ENCODE measurements at regions not wholly inside any gene's neighbourhood (a gene's known extent, or its start where the extent isn't known, plus 50 kb on each side); places are given as distances from the start of the nearest gene placed in this dataset.

DNA sequence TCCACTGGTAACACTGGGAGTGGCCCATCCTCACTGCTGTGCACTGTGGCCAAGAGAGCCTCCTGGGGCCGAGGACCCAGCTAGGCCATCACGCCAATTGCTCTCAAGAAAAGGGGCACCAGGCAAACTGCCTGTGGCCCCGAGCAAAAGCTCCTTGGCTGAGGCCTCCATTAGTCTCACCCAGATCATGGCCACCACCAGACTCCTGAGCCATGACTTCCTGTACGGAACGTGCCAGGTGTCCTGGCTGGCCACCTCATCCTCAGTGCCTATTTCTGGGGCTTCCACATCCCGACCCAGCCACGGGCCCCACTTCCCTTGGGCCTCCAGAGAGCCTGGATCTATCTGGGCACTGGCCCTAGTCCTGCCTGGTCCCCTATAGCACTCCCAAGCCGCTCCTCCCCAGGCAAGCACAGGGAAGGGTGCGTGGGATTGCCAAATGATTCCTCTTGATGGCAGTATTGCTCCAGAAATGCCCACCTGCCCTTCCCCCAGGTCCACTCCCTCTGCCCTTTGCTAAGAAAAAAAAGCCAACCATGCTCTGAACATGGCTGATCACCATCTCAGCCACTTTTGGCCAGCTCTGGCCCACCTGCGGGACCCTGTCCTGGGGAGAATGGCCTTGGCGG, 212.6 kb upstream of the AGTR2 start (continued):
- TF ChIP-seq, protein P1, sequence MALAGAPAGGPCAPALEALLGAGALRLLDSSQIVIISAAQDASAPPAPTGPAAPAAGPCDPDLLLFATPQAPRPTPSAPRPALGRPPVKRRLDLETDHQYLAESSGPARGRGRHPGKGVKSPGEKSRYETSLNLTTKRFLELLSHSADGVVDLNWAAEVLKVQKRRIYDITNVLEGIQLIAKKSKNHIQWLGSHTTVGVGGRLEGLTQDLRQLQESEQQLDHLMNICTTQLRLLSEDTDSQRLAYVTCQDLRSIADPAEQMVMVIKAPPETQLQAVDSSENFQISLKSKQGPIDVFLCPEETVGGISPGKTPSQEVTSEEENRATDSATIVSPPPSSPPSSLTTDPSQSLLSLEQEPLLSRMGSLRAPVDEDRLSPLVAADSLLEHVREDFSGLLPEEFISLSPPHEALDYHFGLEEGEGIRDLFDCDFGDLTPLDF (CRISPR knock-in tag; IDR thresholded peaks at IDR 0.05): no peak
- TF ChIP-seq SOX15 (CRISPR knock-in tag; IDR thresholded peaks at IDR 0.05) (no peak), ZNF396 (CRISPR knock-in tag; IDR thresholded peaks at IDR 0.05; ENCODE audit: borderline replicate concordance) (no peak)
- TF ChIP-seq, protein P2, sequence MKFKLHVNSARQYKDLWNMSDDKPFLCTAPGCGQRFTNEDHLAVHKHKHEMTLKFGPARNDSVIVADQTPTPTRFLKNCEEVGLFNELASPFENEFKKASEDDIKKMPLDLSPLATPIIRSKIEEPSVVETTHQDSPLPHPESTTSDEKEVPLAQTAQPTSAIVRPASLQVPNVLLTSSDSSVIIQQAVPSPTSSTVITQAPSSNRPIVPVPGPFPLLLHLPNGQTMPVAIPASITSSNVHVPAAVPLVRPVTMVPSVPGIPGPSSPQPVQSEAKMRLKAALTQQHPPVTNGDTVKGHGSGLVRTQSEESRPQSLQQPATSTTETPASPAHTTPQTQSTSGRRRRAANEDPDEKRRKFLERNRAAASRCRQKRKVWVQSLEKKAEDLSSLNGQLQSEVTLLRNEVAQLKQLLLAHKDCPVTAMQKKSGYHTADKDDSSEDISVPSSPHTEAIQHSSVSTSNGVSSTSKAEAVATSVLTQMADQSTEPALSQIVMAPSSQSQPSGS (CRISPR knock-in tag; IDR thresholded peaks at IDR 0.05; ENCODE audit: borderline replicate concordance, low read depth): no peak
- TF ChIP-seq, protein P3, sequence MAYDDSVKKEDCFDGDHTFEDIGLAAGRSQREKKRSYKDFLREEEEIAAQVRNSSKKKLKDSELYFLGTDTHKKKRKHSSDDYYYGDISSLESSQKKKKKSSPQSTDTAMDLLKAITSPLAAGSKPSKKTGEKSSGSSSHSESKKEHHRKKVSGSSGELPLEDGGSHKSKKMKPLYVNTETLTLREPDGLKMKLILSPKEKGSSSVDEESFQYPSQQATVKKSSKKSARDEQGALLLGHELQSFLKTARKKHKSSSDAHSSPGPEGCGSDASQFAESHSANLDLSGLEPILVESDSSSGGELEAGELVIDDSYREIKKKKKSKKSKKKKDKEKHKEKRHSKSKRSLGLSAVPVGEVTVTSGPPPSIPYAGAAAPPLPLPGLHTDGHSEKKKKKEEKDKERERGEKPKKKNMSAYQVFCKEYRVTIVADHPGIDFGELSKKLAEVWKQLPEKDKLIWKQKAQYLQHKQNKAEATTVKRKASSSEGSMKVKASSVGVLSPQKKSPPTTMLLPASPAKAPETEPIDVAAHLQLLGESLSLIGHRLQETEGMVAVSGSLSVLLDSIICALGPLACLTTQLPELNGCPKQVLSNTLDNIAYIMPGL (CRISPR knock-in tag; IDR thresholded peaks at IDR 0.05): no peak
- TF ChIP-seq, protein P4, sequence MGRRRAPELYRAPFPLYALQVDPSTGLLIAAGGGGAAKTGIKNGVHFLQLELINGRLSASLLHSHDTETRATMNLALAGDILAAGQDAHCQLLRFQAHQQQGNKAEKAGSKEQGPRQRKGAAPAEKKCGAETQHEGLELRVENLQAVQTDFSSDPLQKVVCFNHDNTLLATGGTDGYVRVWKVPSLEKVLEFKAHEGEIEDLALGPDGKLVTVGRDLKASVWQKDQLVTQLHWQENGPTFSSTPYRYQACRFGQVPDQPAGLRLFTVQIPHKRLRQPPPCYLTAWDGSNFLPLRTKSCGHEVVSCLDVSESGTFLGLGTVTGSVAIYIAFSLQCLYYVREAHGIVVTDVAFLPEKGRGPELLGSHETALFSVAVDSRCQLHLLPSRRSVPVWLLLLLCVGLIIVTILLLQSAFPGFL (CRISPR knock-in tag; IDR thresholded peaks at IDR 0.05; ENCODE audit: borderline replicate concordance): no peak

DNA sequence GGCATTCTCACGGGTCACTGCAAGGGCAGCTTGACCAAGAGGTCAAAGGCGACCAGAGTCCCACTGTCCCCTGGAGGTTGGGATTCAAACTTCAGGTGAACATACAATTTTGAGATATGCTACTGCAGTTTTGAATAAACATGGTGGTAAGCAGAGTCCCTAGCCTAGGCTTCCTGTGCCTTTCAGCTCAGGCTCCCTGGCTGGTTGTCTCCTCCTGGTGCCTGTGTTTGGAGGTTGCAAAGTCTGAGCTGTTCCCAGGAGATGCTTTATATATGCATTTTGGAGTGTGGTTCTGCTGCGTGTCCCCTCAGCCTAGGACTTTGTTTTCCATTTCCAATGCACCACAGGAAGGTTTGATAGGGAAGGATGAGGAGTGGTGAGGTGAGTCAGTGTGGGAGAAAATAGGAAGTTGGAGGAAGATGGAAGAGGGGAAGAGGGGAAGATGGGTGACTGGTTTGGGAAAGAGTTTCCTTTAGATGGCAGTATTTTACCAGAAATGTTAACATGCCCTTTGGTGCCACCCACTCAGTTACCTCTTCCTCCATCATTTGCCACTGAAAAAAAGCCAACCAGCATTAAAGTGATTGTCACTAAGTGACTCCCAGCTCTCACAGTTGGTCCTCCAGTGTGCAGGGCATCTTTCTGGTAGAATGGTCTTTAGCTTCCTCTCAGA, 211.7 kb upstream of the AGTR2 start:
- POLR2A ChIA-PET: interaction anchor here (0.5 kb wide), 1 partner anchor 60 kb away, joined by 3 read pairs; no protein-coding TSS in a partner anchor
- H3K9me3 Mint-ChIP-seq: no peaks in the 10 kb centered on the region
- DNase-seq (ENCODE audit: low spot score) (no peak), ATAC-seq (peak; percentile 23)
- TF ChIP-seq TP53 (CRISPR knock-in tag; IDR thresholded peaks at IDR 0.05): no peak
- TF ChIP-seq ZNF317 (CRISPR knock-in tag; IDR thresholded peaks at IDR 0.05; ENCODE audit: borderline replicate concordance, low read depth): no peak
- no peak for TF ChIP-seq GRHL2 (CRISPR knock-in tag; IDR thresholded peaks at IDR 0.05; ENCODE audit: insufficient replicate concordance, severe bottlenecking)
- no peak for TF ChIP-seq SP1 (CRISPR knock-in tag; conservative IDR thresholded peaks at IDR 0.05)
- H3K27me3 Mint-ChIP-seq (ENCODE audit: low read depth): no peaks in the 10 kb centered on the region
- CTCF ChIA-PET: interaction anchor here (1.0 to 1.2 kb wide), 2 partner anchors 25 to 30 kb away, joined by 3 to 4 read pairs; no protein-coding TSS in a partner anchor
- no peak overlapping the region for H3K27ac Mint-ChIP-seq
- 0 out of 2 replicates have a peak, but pooled peaks cover 5% of the 10 kb centered on the region for H3K36me3 Mint-ChIP-seq
- H3K4me1 Mint-ChIP-seq: peaks cover 57% of the 10 kb centered on the region
- H3K4me3 Mint-ChIP-seq: no peak overlapping the region

DNA sequence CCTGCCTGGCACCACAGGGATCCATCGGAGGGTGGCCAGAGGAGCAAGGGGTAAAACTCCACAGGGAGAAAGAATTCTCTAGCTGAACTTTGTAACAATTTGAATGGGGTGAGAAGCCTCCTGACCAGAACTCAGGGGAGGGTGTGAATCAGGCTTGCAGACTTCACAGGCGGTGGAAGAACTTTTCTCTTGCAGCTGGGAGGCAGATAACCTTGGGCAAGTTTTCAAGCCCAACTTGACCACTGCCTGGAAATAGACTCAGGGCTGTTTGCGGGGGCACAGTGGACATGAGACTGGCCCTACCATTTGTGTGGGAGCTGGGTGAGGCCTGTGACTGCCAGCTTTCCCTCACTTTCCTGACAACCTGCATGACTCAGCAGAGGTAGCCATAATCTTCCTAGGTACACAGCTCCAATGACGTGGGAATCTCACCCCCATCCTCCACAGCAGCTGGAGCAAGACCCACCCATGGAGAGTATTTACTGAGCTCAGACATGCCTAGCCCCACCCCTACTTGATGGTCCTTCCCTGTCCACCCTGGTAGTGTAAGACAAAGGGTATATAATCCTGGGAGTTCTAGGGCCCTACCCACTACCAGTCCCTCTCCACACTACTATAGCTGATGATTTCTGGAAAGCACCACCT, 210.0 kb upstream of the AGTR2 start:
- CTCF ChIA-PET: interaction anchor here (1.1 kb wide), 1 partner anchor 28 kb away, joined by 3 read pairs; no protein-coding TSS in a partner anchor
- DNase-seq (ENCODE audit: low spot score) (no peak), ATAC-seq (no peak)
- Mint-ChIP-seq H3K9me3 (peaks cover 12% of the 10 kb centered on the region), H3K27ac (peak overlapping the region; percentile 60; the same call in 1 of the 2 replicates), H3K36me3 (peaks cover 13% of the 10 kb centered on the region; the same call in 1 of the 2 replicates), H3K4me1 (peaks cover 74% of the 10 kb centered on the region), H3K4me3 (no peak overlapping the region), H3K27me3 (ENCODE audit: low read depth) (no peaks in the 10 kb centered on the region)
- no peak for TF ChIP-seq EMX1 (CRISPR knock-in tag; IDR thresholded peaks at IDR 0.05)
- TF ChIP-seq, protein P5, sequence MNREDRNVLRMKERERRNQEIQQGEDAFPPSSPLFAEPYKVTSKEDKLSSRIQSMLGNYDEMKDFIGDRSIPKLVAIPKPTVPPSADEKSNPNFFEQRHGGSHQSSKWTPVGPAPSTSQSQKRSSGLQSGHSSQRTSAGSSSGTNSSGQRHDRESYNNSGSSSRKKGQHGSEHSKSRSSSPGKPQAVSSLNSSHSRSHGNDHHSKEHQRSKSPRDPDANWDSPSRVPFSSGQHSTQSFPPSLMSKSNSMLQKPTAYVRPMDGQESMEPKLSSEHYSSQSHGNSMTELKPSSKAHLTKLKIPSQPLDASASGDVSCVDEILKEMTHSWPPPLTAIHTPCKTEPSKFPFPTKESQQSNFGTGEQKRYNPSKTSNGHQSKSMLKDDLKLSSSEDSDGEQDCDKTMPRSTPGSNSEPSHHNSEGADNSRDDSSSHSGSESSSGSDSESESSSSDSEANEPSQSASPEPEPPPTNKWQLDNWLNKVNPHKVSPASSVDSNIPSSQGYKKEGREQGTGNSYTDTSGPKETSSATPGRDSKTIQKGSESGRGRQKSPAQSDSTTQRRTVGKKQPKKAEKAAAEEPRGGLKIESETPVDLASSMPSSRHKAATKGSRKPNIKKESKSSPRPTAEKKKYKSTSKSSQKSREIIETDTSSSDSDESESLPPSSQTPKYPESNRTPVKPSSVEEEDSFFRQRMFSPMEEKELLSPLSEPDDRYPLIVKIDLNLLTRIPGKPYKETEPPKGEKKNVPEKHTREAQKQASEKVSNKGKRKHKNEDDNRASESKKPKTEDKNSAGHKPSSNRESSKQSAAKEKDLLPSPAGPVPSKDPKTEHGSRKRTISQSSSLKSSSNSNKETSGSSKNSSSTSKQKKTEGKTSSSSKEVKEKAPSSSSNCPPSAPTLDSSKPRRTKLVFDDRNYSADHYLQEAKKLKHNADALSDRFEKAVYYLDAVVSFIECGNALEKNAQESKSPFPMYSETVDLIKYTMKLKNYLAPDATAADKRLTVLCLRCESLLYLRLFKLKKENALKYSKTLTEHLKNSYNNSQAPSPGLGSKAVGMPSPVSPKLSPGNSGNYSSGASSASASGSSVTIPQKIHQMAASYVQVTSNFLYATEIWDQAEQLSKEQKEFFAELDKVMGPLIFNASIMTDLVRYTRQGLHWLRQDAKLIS (CRISPR knock-in tag; IDR thresholded peaks at IDR 0.05; ENCODE audit: borderline replicate concordance): no peak
- TF ChIP-seq, protein P6, sequence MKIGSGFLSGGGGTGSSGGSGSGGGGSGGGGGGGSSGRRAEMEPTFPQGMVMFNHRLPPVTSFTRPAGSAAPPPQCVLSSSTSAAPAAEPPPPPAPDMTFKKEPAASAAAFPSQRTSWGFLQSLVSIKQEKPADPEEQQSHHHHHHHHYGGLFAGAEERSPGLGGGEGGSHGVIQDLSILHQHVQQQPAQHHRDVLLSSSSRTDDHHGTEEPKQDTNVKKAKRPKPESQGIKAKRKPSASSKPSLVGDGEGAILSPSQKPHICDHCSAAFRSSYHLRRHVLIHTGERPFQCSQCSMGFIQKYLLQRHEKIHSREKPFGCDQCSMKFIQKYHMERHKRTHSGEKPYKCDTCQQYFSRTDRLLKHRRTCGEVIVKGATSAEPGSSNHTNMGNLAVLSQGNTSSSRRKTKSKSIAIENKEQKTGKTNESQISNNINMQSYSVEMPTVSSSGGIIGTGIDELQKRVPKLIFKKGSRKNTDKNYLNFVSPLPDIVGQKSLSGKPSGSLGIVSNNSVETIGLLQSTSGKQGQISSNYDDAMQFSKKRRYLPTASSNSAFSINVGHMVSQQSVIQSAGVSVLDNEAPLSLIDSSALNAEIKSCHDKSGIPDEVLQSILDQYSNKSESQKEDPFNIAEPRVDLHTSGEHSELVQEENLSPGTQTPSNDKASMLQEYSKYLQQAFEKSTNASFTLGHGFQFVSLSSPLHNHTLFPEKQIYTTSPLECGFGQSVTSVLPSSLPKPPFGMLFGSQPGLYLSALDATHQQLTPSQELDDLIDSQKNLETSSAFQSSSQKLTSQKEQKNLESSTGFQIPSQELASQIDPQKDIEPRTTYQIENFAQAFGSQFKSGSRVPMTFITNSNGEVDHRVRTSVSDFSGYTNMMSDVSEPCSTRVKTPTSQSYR (CRISPR knock-in tag; IDR thresholded peaks at IDR 0.05): no peak
- TF ChIP-seq, protein P4 (CRISPR knock-in tag; IDR thresholded peaks at IDR 0.05; ENCODE audit: borderline replicate concordance): no peak
- TF ChIP-seq, protein P3 (CRISPR knock-in tag; IDR thresholded peaks at IDR 0.05): no peak
- POLR2A ChIA-PET: no interaction called here

Measured in WTC11 (cell line).